ENCODE measurements at regions not wholly inside any gene's neighbourhood (a gene's known extent, or its start where the extent isn't known, plus 50 kb on each side); places are given as distances from the start of the nearest gene placed in this dataset.

DNA sequence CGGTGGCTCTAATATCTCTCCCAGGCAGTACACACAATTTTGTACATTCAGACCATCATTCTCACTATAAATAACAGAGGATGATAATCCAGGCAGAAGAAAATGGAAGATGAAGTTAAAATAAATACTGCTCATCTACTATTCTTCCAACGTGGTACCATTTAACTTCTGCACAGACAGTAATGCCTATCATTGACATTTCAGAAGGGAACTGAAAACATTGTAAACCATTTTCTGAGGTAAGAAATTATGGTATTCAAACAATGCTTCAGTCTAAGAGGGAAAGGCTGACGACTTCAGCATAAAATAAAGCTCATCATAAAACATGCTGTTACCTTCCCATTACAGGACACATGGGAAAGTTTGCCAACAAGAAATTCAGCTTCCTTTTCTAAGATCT is 814.4 kb downstream of the NR4A2 start:
- H3K4me3 ChIP-seq (ENCODE audit: low read depth, low read length) = no peak overlapping the region
- peaks cover 5% of the 10 kb centered on the region for H3K4me1 Mint-ChIP-seq (ENCODE audit: low read depth, unreplicated experiment)
- H3K9me3 ChIP-seq = no peaks in the 10 kb centered on the region
- H3K4me3 Mint-ChIP-seq (ENCODE audit: unreplicated experiment) = no peak overlapping the region
- TF ChIP-seq CTCF (IDR thresholded peaks at IDR 0.05; ENCODE audit: insufficient read depth in 1 of 2, low read depth in 1 of 2, low read length in 1 of 2, severe bottlenecking in 1 of 2, unreplicated experiment in 1 of 2) = no peak
- intact Hi-C loops (cut with micrococcal nuclease; ENCODE audit: unreplicated experiment) = no loop called here
- no peak overlapping the region for H3K27ac Mint-ChIP-seq (ENCODE audit: unreplicated experiment)
- no peaks in the 10 kb centered on the region for H3K4me1 ChIP-seq
- H3K27me3 Mint-ChIP-seq (ENCODE audit: insufficient read depth, unreplicated experiment) = peaks cover 3% of the 10 kb centered on the region
- no TSS peak for BruUV-seq (replicated peaks)
- H3K27me3 ChIP-seq (replicated peaks; ENCODE audit: control insufficient read depth, insufficient read depth, low read length) = no peaks in the 10 kb centered on the region
- no peaks in the 10 kb centered on the region for H3K36me3 Mint-ChIP-seq (ENCODE audit: insufficient read depth, unreplicated experiment)
- H3K9me3 Mint-ChIP-seq (ENCODE audit: unreplicated experiment) = no peaks in the 10 kb centered on the region
- DNase-seq = no peak
- no peaks in the 10 kb centered on the region for H3K36me3 ChIP-seq (ENCODE audit: control insufficient read depth, insufficient read depth, low read length)
- CTCF ChIA-PET = no interaction called here
- POLR2A ChIA-PET = no interaction called here

DNA sequence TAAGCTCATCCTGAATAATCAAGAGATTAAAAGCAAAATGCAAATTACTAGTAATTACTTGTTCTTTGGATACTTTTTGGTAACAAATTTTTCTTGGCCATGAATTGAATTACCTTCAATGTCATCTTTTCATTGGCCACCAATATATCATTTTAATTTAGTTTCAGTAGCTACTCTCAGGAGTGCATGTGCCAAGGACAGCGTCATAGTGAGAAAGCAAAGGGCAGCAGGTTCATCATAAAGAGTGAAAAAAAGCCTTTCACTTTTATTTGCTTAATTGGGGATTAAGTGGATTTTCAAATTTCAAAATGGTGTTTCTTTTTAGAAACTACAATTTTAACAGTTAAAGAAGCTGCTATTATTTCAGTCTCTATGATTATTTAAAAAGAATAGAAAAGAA is 815.2 kb downstream of the NR4A2 start:
- H3K36me3 ChIP-seq (ENCODE audit: control insufficient read depth, insufficient read depth, low read length) = no peaks in the 10 kb centered on the region
- no peaks in the 10 kb centered on the region for H3K9me3 Mint-ChIP-seq (ENCODE audit: unreplicated experiment)
- H3K27ac Mint-ChIP-seq (ENCODE audit: unreplicated experiment) = no peak overlapping the region
- no peaks in the 10 kb centered on the region for H3K36me3 Mint-ChIP-seq (ENCODE audit: insufficient read depth, unreplicated experiment)
- H3K27me3 Mint-ChIP-seq (ENCODE audit: insufficient read depth, unreplicated experiment) = no peaks in the 10 kb centered on the region
- POLR2A ChIA-PET = no interaction called here
- H3K4me1 ChIP-seq = no peaks in the 10 kb centered on the region
- TF ChIP-seq CTCF (IDR thresholded peaks at IDR 0.05; ENCODE audit: insufficient read depth in 1 of 2, low read depth in 1 of 2, low read length in 1 of 2, severe bottlenecking in 1 of 2, unreplicated experiment in 1 of 2) = no peak
- no peaks in the 10 kb centered on the region for H3K27me3 ChIP-seq (replicated peaks; ENCODE audit: control insufficient read depth, insufficient read depth, low read length)
- CTCF ChIA-PET = no interaction called here
- no peak overlapping the region for H3K4me3 Mint-ChIP-seq (ENCODE audit: unreplicated experiment)
- DNase-seq = no peak
- no peaks in the 10 kb centered on the region for H3K4me1 Mint-ChIP-seq (ENCODE audit: low read depth, unreplicated experiment)
- intact Hi-C loops (cut with micrococcal nuclease; ENCODE audit: unreplicated experiment) = no loop called here
- H3K9me3 ChIP-seq = no peaks in the 10 kb centered on the region
- no TSS peak for BruUV-seq (replicated peaks)
- H3K4me3 ChIP-seq (ENCODE audit: low read depth, low read length) = no peak overlapping the region

DNA sequence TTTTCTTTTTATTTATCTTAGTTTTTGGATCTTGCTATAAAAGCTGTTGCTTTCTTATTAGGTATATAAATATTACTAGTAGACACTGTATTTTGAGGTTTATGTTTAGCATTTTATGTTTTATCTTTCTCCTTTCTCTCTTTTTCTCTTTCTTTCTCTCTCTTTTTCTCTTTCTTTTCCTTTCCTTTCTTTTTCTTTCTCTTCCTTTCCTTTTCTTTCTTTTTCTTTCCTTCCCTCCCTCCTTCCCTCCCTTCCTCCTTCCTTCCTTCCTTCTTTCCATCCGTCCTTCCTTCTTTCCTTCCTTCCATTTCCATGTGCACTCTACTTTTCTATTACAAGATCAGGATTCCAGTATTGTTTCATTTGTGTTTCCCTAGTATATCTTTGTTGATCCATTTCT is 814.8 kb downstream of the KCNJ3 start:
- TF ChIP-seq CTCF (IDR thresholded peaks at IDR 0.05; ENCODE audit: insufficient read depth in 1 of 2, low read depth in 1 of 2, low read length in 1 of 2, severe bottlenecking in 1 of 2, unreplicated experiment in 1 of 2) = no peak
- no peaks in the 10 kb centered on the region for H3K36me3 Mint-ChIP-seq (ENCODE audit: insufficient read depth, unreplicated experiment)
- no peaks in the 10 kb centered on the region for H3K27me3 ChIP-seq (replicated peaks; ENCODE audit: control insufficient read depth, insufficient read depth, low read length)
- no TSS peak for BruUV-seq (replicated peaks)
- H3K4me3 Mint-ChIP-seq (ENCODE audit: unreplicated experiment) = no peak overlapping the region
- H3K27ac Mint-ChIP-seq (ENCODE audit: unreplicated experiment) = no peak overlapping the region
- H3K9me3 Mint-ChIP-seq (ENCODE audit: unreplicated experiment) = no peaks in the 10 kb centered on the region
- H3K4me1 Mint-ChIP-seq (ENCODE audit: low read depth, unreplicated experiment) = peaks cover 7% of the 10 kb centered on the region
- no peaks in the 10 kb centered on the region for H3K36me3 ChIP-seq (ENCODE audit: control insufficient read depth, insufficient read depth, low read length)
- H3K9me3 ChIP-seq = no peaks in the 10 kb centered on the region
- no peak for DNase-seq
- intact Hi-C loops (cut with micrococcal nuclease; ENCODE audit: unreplicated experiment) = no loop called here
- H3K27me3 Mint-ChIP-seq (ENCODE audit: insufficient read depth, unreplicated experiment) = no peaks in the 10 kb centered on the region
- CTCF ChIA-PET = no interaction called here
- no peak overlapping the region for H3K4me3 ChIP-seq (ENCODE audit: low read depth, low read length)
- H3K4me1 ChIP-seq = peaks cover 3% of the 10 kb centered on the region; the same call in 1 of the 2 replicates
- POLR2A ChIA-PET = no interaction called here

Data from Caco-2 (cell line).